Keratinocyte (primary cell): ENCODE measurements at regions not wholly inside any gene's neighbourhood (a gene's known extent, or its start where the extent isn't known, plus 50 kb on each side); places are given as distances from the start of the nearest gene placed in this dataset.

Experiments
- DNase-seq: peaks from one replicate; pipeline ENCODE4 v3.0.0-alpha.2; 2011; ENCODE audit warnings: low read depth, missing footprints, low spot score
- FAIRE-seq: peaks from 2 replicates; lab custom pipeline; 2011; peaks lifted over from hg19 to GRCh38; lab: Jason Lieb, UNC
- H2AFZ ChIP-seq: 2 replicates; pipeline ENCODE4 v1.6.0; 2012; ENCODE audit warnings: low read length, control low read depth, inconsistent platforms; ENCODE audit not compliant: control insufficient read depth
- H3K27ac ChIP-seq: 2 replicates; pipeline ENCODE4 v1.5.1; 2011; ENCODE audit warnings: low read length; ENCODE audit not compliant: control insufficient read depth, insufficient read depth
- H3K27me3 ChIP-seq: 3 replicates; pipeline ENCODE4 v1.6.0; 2011; ENCODE audit warnings: low read length; ENCODE audit not compliant: control insufficient read depth, insufficient read depth; ENCODE audit errors: extremely low read depth
- H3K36me3 ChIP-seq, 2 experiments: 2 replicates in 1 of 2; 3 replicates in 1 of 2; pipeline ENCODE4 v1.5.1; 2011; ENCODE audit warnings: low read length in 2 of 2, mild to moderate bottlenecking in 1 of 2; ENCODE audit not compliant: control insufficient read depth in 2 of 2, insufficient read depth in 2 of 2; ENCODE audit errors: extremely low read depth in 1 of 2
- H3K4me1 ChIP-seq: 3 replicates; pipeline ENCODE4 v1.5.1; 2011; ENCODE audit warnings: low read length; ENCODE audit not compliant: control insufficient read depth, insufficient read depth; ENCODE audit errors: extremely low read depth
- H3K4me2 ChIP-seq: 3 replicates; pipeline ENCODE4 v1.6.0; 2011; ENCODE audit warnings: low read depth, low read length; ENCODE audit not compliant: control insufficient read depth, insufficient read depth; ENCODE audit errors: extremely low read depth
- H3K4me3 ChIP-seq, 3 experiments: fragments of 200-600 bp in 1 of 3; sonication (generic) in 1 of 3; 2 replicates in 2 of 3; 3 replicates in 1 of 3; pipeline ENCODE4 v1.5.1; 2011 to 2016; ENCODE audit warnings: low read length in 3 of 3, mild to moderate bottlenecking in 3 of 3, control low read depth in 2 of 3, inconsistent platforms in 1 of 3, low read depth in 1 of 3, mixed read lengths in 1 of 3, mixed run types in 1 of 3, moderate library complexity in 1 of 3; ENCODE audit not compliant: control insufficient read depth in 2 of 3, insufficient read depth in 2 of 3; ENCODE audit errors: extremely low read depth in 1 of 3
- H3K79me2 ChIP-seq: 2 replicates; pipeline ENCODE4 v1.6.0; 2012; ENCODE audit warnings: low read length; ENCODE audit not compliant: control insufficient read depth, insufficient read depth
- H3K9ac ChIP-seq: 3 replicates; pipeline ENCODE4 v1.6.0; 2011; ENCODE audit warnings: low read length; ENCODE audit not compliant: control insufficient read depth, insufficient read depth; ENCODE audit errors: extremely low read depth
- H3K9me1 ChIP-seq: 3 replicates; pipeline ENCODE4 v1.6.0; 2011; ENCODE audit warnings: low read length; ENCODE audit not compliant: control insufficient read depth, insufficient read depth; ENCODE audit errors: extremely low read depth
- H3K9me3 ChIP-seq: 2 replicates; pipeline ENCODE4 v1.5.1; 2012; ENCODE audit warnings: low read depth, low read length; ENCODE audit not compliant: control insufficient read depth
- H4K20me1 ChIP-seq: 3 replicates; pipeline ENCODE4 v1.6.0; 2011; ENCODE audit warnings: low read length; ENCODE audit not compliant: control insufficient read depth, insufficient read depth; ENCODE audit errors: extremely low read depth
- CTCF ChIP-seq, 3 experiments: IDR thresholded peaks in 1 of 3; conservative IDR thresholded peaks in 1 of 3; optimal IDR thresholded peaks in 1 of 3; 2 replicates in 2 of 3; 3 replicates in 1 of 3; pipeline versions ENCODE3 to v1.5.1; 2011; ENCODE audit warnings: low read length in 3 of 3, mild to moderate bottlenecking in 3 of 3, moderate library complexity in 2 of 3, control low read depth in 1 of 3, inconsistent platforms in 1 of 3; ENCODE audit not compliant: insufficient read depth in 2 of 3; ENCODE audit errors: extremely low read depth in 1 of 3
- EZH2 ChIP-seq: IDR thresholded peaks from one replicate; pipeline ENCODE4 v1.6.1; 2012; ENCODE audit warnings: inconsistent platforms, mild to moderate bottlenecking, low read length, moderate library complexity
- dilution Hi-C: fragments of 300-500 bp; cut with MboI; formaldehyde crosslinking; loops from one replicate; pipeline ENCODE4 v1.7.0; 2020; ENCODE audit warnings: low sequenced_read_pairs; ENCODE audit not compliant: extremely low pct_ligation_motif_present

- H2AFZ ChIP-seq: no peak overlapping the region
- H4K20me1 ChIP-seq: no peaks in the 10 kb centered on the region
- dilution Hi-C loops: no loop called here
- no peaks in the 10 kb centered on the region for H3K9me1 ChIP-seq
- H3K79me2 ChIP-seq: no peaks in the 10 kb centered on the region
- no peaks in the 10 kb centered on the region for H3K9me3 ChIP-seq
- H3K27me3 ChIP-seq: no peaks in the 10 kb centered on the region
- H3K4me3 ChIP-seq: no peak overlapping the region
- FAIRE-seq (no peak), DNase-seq (no peak)
- no peaks in the 10 kb centered on the region for H3K4me1 ChIP-seq
- H3K4me2 ChIP-seq: no peak overlapping the region
- H3K9ac ChIP-seq: no peak overlapping the region
- TF ChIP-seq CTCF (optimal IDR thresholded peaks at IDR 0.05 in 1 of 3, IDR thresholded peaks at IDR 0.05 in 1 of 3, conservative IDR thresholded peaks at IDR 0.05 in 1 of 3; ENCODE audit: extremely low read depth in 1 of 3, insufficient read depth in 2 of 3, low read length in 3 of 3) (no peak), EZH2 (no peak)
- H3K27ac ChIP-seq: no peak overlapping the region
- H3K36me3 ChIP-seq: no peaks in the 10 kb centered on the region
These were observed 800.9 kb upstream of the TENM4 start for GRCh38 chr11:80241766-80242165.

DNA sequence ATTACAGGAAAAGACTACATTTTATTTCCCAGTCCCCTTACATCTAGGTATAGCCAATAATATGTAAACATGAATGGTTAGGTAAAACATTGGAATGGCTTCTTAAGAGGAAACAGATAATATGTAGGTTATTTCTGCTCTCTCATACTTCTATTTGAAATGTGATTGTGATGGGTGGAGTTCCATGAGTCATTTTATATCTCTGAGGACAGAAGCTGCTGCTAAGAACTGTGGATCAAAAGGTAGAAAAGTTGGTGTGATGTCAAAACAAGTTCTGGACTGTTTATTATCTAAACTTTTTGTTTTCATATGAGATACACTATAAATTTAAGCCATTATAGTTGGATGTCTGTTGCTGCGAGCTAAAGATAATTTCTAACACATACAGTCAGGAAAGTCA lies 799.4 kb upstream of the TENM4 start:
- Histone ChIP-seq H3K9me3 (no peaks in the 10 kb centered on the region), H3K79me2 (no peaks in the 10 kb centered on the region), H2AFZ (no peak overlapping the region), H3K4me3 (no peak overlapping the region), H3K36me3 (no peaks in the 10 kb centered on the region), H3K27me3 (no peaks in the 10 kb centered on the region), H3K4me1 (no peaks in the 10 kb centered on the region), H3K27ac (no peak overlapping the region), H3K9me1 (no peaks in the 10 kb centered on the region), H3K4me2 (no peak overlapping the region), H4K20me1 (no peaks in the 10 kb centered on the region), H3K9ac (no peak overlapping the region)
- FAIRE-seq (no peak), DNase-seq (no peak)
- TF ChIP-seq CTCF (optimal IDR thresholded peaks at IDR 0.05 in 1 of 3, IDR thresholded peaks at IDR 0.05 in 1 of 3, conservative IDR thresholded peaks at IDR 0.05 in 1 of 3; ENCODE audit: extremely low read depth in 1 of 3, insufficient read depth in 2 of 3, low read length in 3 of 3): no peak
- TF ChIP-seq EZH2: no peak
- dilution Hi-C loops: no loop called here
